ENCODE measurements at regions not wholly inside any gene's neighbourhood (a gene's known extent, or its start where the extent isn't known, plus 50 kb on each side); places are given as distances from the start of the nearest gene placed in this dataset.
A peak's percentile ranks its signal among the peaks of the same experiment; 100 is the strongest.

DNA sequence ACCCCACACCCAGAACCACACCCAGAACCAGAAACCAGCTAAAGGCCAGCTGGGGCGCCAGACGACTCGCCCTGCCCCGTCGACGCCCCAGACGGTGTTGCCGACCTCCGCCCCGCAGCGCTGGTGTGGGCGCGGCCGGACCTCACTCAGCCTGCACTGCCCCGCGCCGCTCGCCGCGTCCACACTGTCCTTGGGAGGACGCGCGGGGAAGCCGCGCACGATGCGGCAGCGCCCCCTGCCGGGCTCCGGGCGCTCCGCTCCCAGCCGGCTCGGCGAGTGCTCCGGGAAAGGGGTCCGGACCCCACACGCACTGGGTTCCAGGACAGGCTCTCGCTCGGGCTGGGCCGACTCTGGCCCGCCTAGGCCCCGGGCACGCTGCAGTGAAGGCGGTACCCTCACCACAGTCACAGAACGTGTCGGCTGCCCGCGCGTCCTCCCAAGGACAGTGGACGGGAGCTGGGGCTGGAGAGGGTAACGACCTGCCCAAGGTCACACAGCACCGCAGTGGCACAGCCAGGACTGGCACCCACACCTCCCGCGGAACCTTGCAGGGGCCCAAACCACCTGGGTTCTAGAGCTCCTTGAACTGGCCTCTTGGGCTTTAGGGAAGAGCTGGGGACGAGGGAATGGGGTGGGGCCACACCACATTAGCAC, 90.2 kb downstream of the DMRTA2 start:
- Mint-ChIP-seq H3K27me3 (peaks cover 20 to 46% of the 10 kb centered on the region in 2 donors), H3K36me3 (no peaks in the 10 kb centered on the region), H3K4me1 (ENCODE audit: low read depth in 2 of 2) (peaks cover 0 to 4% of the 10 kb centered on the region in 2 donors), H3K9me3 (no peaks in the 10 kb centered on the region), H3K4me3 (peak overlapping the region; percentile 51), H3K27ac (no peak overlapping the region)
- peak; percentile 86 to 87 for ATAC-seq
- DNase-seq (ENCODE audit: low spot score), result peak; percentile 73

DNA sequence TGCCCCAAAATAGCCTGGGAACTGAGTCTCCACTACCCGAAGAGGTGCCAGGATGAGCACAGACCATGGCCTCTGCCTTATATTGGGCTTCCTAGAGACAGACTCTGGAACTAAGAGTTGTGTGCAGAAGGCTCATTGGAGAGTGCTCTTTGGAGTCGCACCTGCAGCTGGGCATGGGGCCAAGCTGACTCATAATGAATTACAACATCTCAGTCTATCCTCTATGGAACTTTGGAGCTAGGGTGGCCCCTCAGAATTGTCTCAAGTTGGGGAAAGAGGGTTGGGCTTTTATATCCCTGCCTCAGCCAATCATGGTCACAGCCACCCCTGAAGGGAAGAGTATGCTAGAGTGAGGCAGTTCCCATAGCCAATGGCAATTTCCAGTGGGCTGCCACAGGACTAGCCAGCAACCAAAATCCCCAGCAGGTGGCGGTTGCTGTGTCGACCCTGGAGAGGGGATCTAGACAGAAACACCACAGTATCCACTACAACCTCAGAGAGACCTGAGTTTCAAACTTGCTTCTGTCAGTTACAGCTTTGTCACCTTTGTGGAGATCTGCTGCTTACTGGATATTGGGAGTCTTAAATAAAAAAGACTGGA, 93.8 kb downstream of the DMRTA2 start:
- Mint-ChIP-seq H3K4me3 (no peak overlapping the region), H3K4me1 (ENCODE audit: low read depth in 2 of 2) (peaks cover 0 to 4% of the 10 kb centered on the region in 2 donors), H3K36me3 (no peaks in the 10 kb centered on the region), H3K27me3 (peaks cover 19 to 40% of the 10 kb centered on the region in 2 donors), H3K27ac (no peak overlapping the region), H3K9me3 (no peaks in the 10 kb centered on the region)
- ATAC-seq, result no peak
- no peak for DNase-seq (ENCODE audit: low spot score)

- Mint-ChIP-seq H3K4me1 (ENCODE audit: low read depth in 2 of 2) (no peaks in the 10 kb centered on the region), H3K4me3 (no peak overlapping the region), H3K36me3 (no peaks in the 10 kb centered on the region), H3K9me3 (no peaks in the 10 kb centered on the region), H3K27ac (no peak overlapping the region), H3K27me3 (peaks cover 27 to 49% of the 10 kb centered on the region in 2 donors)
- DNase-seq (ENCODE audit: low spot score) (no peak), ATAC-seq (no peak)
Measured at GRCh38 chr1:50328552-50328951, 94.7 kb downstream of the DMRTA2 start.

DNA sequence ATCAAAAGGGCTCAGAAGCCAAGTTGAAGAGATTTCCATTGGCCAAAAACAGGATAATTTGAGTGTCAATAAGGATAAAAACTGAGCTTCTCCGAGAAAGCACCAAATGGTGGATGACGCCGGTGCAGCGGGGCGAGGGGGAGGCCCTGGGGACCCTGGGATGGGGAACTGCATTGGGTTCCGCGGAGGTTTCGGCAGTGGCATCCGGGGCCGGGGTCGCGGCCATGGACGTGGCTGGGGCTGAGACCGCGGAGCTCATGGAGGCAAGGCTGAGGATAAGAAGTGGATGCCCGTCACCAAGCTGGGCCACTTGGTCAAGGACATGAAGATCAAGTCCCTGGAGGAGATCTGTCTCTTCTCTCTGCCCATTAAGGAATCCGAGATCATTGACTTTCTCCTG, 97.2 kb downstream of the DMRTA2 start:
- H3K9me3 Mint-ChIP-seq, result no peaks in the 10 kb centered on the region
- no peak overlapping the region for H3K4me3 Mint-ChIP-seq
- no peak for DNase-seq (ENCODE audit: low spot score)
- no peaks in the 10 kb centered on the region for H3K36me3 Mint-ChIP-seq
- no peak overlapping the region for H3K27ac Mint-ChIP-seq
- H3K27me3 Mint-ChIP-seq, result peaks cover 23 to 49% of the 10 kb centered on the region in 2 donors
- H3K4me1 Mint-ChIP-seq (ENCODE audit: low read depth in 2 of 2), result no peaks in the 10 kb centered on the region
- ATAC-seq, result no peak

- H3K27me3 Mint-ChIP-seq, result peaks cover 27 to 39% of the 10 kb centered on the region in 2 donors
- no peaks in the 10 kb centered on the region for H3K4me1 Mint-ChIP-seq (ENCODE audit: low read depth in 2 of 2)
- no peaks in the 10 kb centered on the region for H3K9me3 Mint-ChIP-seq
- ATAC-seq, result no peak
- H3K27ac Mint-ChIP-seq, result no peak overlapping the region
- no peak overlapping the region for H3K4me3 Mint-ChIP-seq
- H3K36me3 Mint-ChIP-seq, result no peaks in the 10 kb centered on the region
- no peak for DNase-seq (ENCODE audit: low spot score)
Measured at GRCh38 chr1:50322579-50322978, 100.7 kb downstream of the DMRTA2 start.

DNA sequence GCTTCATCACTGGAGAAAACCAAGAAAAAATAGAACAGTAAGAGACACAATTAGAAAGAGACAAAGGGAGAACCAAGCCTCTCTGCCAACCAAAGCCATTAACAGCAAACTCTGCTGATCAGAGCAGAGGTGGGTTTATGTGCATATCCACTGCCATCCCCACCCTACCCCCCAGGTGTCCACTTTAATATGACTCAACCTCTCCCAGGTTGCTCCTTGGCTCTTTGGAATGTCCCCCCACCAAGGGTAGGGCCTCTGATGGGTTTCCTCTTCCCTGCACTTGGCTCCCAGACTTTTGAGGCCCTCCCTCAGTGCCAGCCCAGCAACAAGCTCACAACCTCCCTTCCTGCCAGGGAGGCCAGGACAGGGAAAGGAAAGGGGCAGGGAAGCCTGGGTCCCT, 104.8 kb downstream of the DMRTA2 start:
- Mint-ChIP-seq H3K9me3 (no peaks in the 10 kb centered on the region), H3K36me3 (no peaks in the 10 kb centered on the region), H3K27me3 (peaks cover 22 to 42% of the 10 kb centered on the region in 2 donors), H3K4me3 (no peak overlapping the region), H3K4me1 (ENCODE audit: low read depth in 2 of 2) (no peaks in the 10 kb centered on the region), H3K27ac (no peak overlapping the region)
- no peak for ATAC-seq
- no peak for DNase-seq (ENCODE audit: low spot score)

GRCh38 chr1:50308878-50309277, 114.4 kb downstream of the DMRTA2 start:
- H3K27ac Mint-ChIP-seq, result no peak overlapping the region
- no peak for ATAC-seq
- peaks cover 4% of the 10 kb centered on the region for H3K9me3 Mint-ChIP-seq
- no peak for DNase-seq (ENCODE audit: low spot score)
- H3K4me3 Mint-ChIP-seq, result no peak overlapping the region
- H3K27me3 Mint-ChIP-seq, result peaks cover 16 to 18% of the 10 kb centered on the region in 2 donors
- no peaks in the 10 kb centered on the region for H3K4me1 Mint-ChIP-seq (ENCODE audit: low read depth in 2 of 2)
- H3K36me3 Mint-ChIP-seq, result no peaks in the 10 kb centered on the region

DNA sequence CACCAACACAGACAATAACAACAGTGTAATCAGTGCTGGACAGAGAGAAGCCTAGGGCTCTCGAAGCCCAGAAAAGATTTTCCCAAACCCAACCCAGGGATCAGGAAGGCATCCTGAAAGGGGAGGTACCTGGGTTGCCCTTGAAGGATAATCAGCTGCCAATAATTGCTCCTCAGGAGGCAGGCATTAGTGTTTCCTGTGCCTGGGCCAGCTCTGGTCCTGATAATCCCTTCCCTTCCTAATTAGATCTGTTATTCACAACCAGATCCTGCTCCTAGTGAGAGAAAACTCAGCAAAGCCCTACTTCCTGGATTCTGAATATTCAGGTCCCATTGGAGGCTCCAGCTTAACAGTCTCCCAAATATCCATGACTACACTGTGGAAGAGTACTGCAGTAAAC, 117.4 kb downstream of the DMRTA2 start:
- H3K36me3 Mint-ChIP-seq, result no peaks in the 10 kb centered on the region
- H3K4me1 Mint-ChIP-seq (ENCODE audit: low read depth in 2 of 2), result no peaks in the 10 kb centered on the region
- H3K27me3 Mint-ChIP-seq, result peaks cover 20 to 22% of the 10 kb centered on the region in 2 donors
- no peak for DNase-seq (ENCODE audit: low spot score)
- ATAC-seq, result no peak
- H3K9me3 Mint-ChIP-seq, result peaks cover 4% of the 10 kb centered on the region
- H3K27ac Mint-ChIP-seq, result no peak overlapping the region
- no peak overlapping the region for H3K4me3 Mint-ChIP-seq

DNA sequence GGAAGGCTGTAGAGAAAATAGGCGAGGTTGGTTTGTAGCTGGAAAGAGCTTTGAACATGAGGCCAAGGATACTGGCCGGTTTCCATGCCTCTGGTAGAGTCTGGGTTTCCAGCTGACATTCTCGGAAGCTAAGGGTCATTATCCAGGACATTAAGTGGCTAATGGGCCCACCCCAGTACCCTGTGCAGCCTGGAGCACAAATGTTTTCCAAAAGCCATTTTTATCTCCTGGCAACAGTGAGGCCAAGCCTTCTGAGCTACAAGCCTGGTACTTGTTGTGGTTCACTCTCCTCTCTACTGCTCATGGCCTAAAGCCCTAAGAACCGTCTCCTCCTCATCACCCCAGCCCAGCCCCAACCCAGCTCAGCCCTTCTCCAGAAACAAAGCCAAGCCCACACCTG, 122.9 kb downstream of the DMRTA2 start:
- Mint-ChIP-seq H3K27me3 (peaks cover 20 to 35% of the 10 kb centered on the region in 2 donors), H3K4me3 (no peak overlapping the region), H3K9me3 (no peaks in the 10 kb centered on the region), H3K27ac (no peak overlapping the region), H3K4me1 (ENCODE audit: low read depth in 2 of 2) (no peaks in the 10 kb centered on the region), H3K36me3 (no peaks in the 10 kb centered on the region)
- ATAC-seq (peak in 1 of 2 donors; percentile 8), DNase-seq (ENCODE audit: low spot score) (no peak)

DNA sequence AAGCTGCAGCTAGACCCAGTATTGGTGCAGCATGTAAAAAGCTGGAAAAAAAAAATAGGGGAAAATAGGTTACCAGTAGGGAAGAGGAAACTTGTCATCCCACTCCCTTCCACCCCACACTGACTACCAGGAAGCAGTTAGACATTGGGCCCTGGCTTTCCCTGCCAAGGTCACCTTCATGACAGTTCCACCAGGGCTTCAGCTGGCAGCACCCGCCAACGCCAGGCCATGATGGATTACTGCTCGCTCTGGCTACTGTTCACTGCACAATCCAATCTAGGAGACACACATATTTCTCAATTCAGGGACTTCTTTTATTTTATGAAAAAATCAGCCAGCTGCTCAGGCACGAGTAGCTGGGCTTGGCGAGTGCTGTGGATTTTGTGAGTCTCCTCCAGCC, 127.7 kb downstream of the DMRTA2 start:
- no peaks in the 10 kb centered on the region for H3K9me3 Mint-ChIP-seq
- peaks cover 17 to 38% of the 10 kb centered on the region in 2 donors for H3K27me3 Mint-ChIP-seq
- H3K36me3 Mint-ChIP-seq, result no peaks in the 10 kb centered on the region
- no peak overlapping the region for H3K4me3 Mint-ChIP-seq
- no peak overlapping the region for H3K27ac Mint-ChIP-seq
- ATAC-seq, result no peak
- H3K4me1 Mint-ChIP-seq (ENCODE audit: low read depth in 2 of 2), result no peaks in the 10 kb centered on the region
- DNase-seq (ENCODE audit: low spot score), result no peak

- Mint-ChIP-seq H3K4me1 (ENCODE audit: low read depth in 2 of 2) (peaks cover 0 to 9% of the 10 kb centered on the region in 2 donors), H3K27ac (no peak overlapping the region), H3K36me3 (no peaks in the 10 kb centered on the region), H3K27me3 (peaks cover 22 to 38% of the 10 kb centered on the region in 2 donors), H3K9me3 (no peaks in the 10 kb centered on the region), H3K4me3 (no peak overlapping the region)
- ATAC-seq, result no peak
- no peak for DNase-seq (ENCODE audit: low spot score)
Measured at GRCh38 chr1:50292276-50292675, 131.0 kb downstream of the DMRTA2 start.

DNA sequence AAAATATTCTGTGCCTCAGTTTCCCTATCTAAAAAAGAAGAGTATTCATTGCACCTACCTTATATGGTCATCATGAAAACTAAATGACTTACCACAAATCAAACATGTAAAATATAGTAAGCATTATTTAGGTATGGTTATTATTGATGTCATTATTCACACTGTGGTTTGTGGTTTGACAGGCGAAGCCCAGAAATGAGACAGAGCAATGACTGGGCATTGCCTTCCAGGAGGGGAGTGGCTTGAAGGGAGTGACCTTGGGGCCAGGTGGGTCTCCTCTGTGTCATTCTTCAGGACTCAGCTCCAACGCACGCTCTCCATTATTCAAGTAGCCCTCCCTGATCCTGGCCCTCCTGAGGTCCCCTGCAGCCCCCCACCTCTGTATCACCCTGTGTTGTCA, 133.7 kb downstream of the DMRTA2 start:
- Mint-ChIP-seq H3K4me1 (ENCODE audit: low read depth in 2 of 2) (peaks cover 0 to 9% of the 10 kb centered on the region in 2 donors), H3K27ac (no peak overlapping the region), H3K4me3 (no peak overlapping the region), H3K9me3 (no peaks in the 10 kb centered on the region), H3K27me3 (peaks cover 24 to 31% of the 10 kb centered on the region in 2 donors), H3K36me3 (no peaks in the 10 kb centered on the region)
- DNase-seq (ENCODE audit: low spot score) (no peak), ATAC-seq (peak; percentile 62 to 72)

GRCh38 chr1:50285994-50286393, 137.2 kb downstream of the DMRTA2 start:
- Mint-ChIP-seq H3K36me3 (no peaks in the 10 kb centered on the region), H3K4me1 (ENCODE audit: low read depth in 2 of 2) (peaks cover 0 to 9% of the 10 kb centered on the region in 2 donors), H3K27ac (no peak overlapping the region), H3K9me3 (no peaks in the 10 kb centered on the region), H3K4me3 (no peak overlapping the region), H3K27me3 (peaks cover 29% of the 10 kb centered on the region in 2 donors)
- ATAC-seq, result no peak
- no peak for DNase-seq (ENCODE audit: low spot score)

DNA sequence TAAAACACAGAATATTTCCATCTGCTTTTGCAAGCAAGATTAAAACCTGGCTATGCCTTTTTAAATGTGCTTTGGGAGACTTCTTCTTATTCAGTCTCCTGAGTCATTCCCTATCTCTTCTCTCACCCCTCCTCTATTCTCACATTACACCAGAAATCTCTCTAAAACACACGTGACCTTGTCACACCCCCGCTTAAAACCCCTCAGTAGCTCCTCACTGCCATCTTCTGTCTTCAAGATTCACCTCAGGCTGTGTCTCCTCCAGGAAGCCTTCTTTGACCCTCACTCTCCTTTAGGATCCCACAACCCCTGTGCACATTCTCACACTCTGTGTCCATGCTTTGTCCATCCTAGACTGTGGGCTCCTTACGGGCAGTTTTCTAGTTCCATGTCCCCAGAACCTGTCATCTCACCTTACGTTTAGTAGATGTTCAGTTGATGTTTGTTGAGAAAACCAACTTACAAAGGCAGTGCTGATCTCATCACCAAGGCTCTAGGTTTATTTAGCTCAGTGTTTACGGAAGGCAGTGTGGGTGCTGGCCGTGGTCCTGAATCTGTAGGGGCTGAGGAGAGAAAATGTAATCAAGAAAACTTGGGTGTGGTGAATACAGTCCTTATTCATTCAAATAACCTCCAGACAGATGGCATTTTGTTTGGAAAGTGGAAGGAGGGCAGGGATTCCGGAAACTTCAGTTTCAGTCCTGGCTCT, 143.5 kb downstream of the DMRTA2 start:
- no peaks in the 10 kb centered on the region for H3K4me1 Mint-ChIP-seq (ENCODE audit: low read depth in 2 of 2)
- ATAC-seq, result no peak
- H3K4me3 Mint-ChIP-seq, result no peak overlapping the region
- no peak overlapping the region for H3K27ac Mint-ChIP-seq
- H3K36me3 Mint-ChIP-seq, result no peaks in the 10 kb centered on the region
- no peaks in the 10 kb centered on the region for H3K9me3 Mint-ChIP-seq
- DNase-seq (ENCODE audit: low spot score), result no peak
- peaks cover 30 to 36% of the 10 kb centered on the region in 2 donors for H3K27me3 Mint-ChIP-seq
